ENCODE measurements at regions not wholly inside any gene's neighbourhood (a gene's known extent, or its start where the extent isn't known, plus 50 kb on each side); places are given as distances from the start of the nearest gene placed in this dataset.

- Mint-ChIP-seq H3K9me3 (peaks cover 35% of the 10 kb centered on the region), H3K27me3 (ENCODE audit: insufficient read depth, low read depth) (peaks cover 19% of the 10 kb centered on the region), H3K4me1 (peaks cover 20% of the 10 kb centered on the region), H3K4me3 (no peak overlapping the region), H3K36me3 (peaks cover 11% of the 10 kb centered on the region), H3K27ac (no peak overlapping the region)
- H3K27me3 ChIP-seq, result no peaks in the 10 kb centered on the region
- no peaks in the 10 kb centered on the region for H3K9me3 ChIP-seq (ENCODE audit: low read depth)
- H3K4me1 ChIP-seq, result peaks cover 8% of the 10 kb centered on the region
- no peaks in the 10 kb centered on the region for H3K36me3 ChIP-seq
- H3K79me2 ChIP-seq (ENCODE audit: low read depth), result no peaks in the 10 kb centered on the region
- no peak overlapping the region for H3K27ac ChIP-seq
- no peak overlapping the region for H2AFZ ChIP-seq (replicated peaks)
- no peak overlapping the region for H3K4me2 ChIP-seq
- no peaks in the 10 kb centered on the region for H4K20me1 ChIP-seq (ENCODE audit: low read depth)
- H3F3A ChIP-seq (ENCODE audit: low read depth), result no peaks in the 10 kb centered on the region
- DNase-seq (ENCODE audit: low spot score), result no peak
- no peak overlapping the region for H3K9ac ChIP-seq
- TF ChIP-seq CTCF (IDR thresholded peaks at IDR 0.05), result no peak
- TF ChIP-seq EZH2 (IDR thresholded peaks at IDR 0.05), result no peak
- TF ChIP-seq EZH2phosphoT487 (IDR thresholded peaks at IDR 0.05), result no peak
- no peak overlapping the region for H3K4me3 ChIP-seq
Measured at GRCh38 chr11:116439361-116439677, 333.5 kb downstream of the BUD13 start.

- Histone ChIP-seq H3K27ac (no peak overlapping the region), H3K36me3 (no peaks in the 10 kb centered on the region), H3K27me3 (no peaks in the 10 kb centered on the region), H4K20me1 (ENCODE audit: low read depth) (no peaks in the 10 kb centered on the region), H3K9ac (no peak overlapping the region), H3K9me3 (ENCODE audit: low read depth) (no peaks in the 10 kb centered on the region), H3K4me3 (no peak overlapping the region), H3K4me2 (no peak overlapping the region), H3F3A (ENCODE audit: low read depth) (no peaks in the 10 kb centered on the region), H3K79me2 (ENCODE audit: low read depth) (no peaks in the 10 kb centered on the region), H3K4me1 (peaks cover 8% of the 10 kb centered on the region), H2AFZ (replicated peaks) (no peak overlapping the region)
- peaks cover 35% of the 10 kb centered on the region for H3K9me3 Mint-ChIP-seq
- no peak for TF ChIP-seq EZH2phosphoT487 (IDR thresholded peaks at IDR 0.05)
- TF ChIP-seq CTCF (IDR thresholded peaks at IDR 0.05), result no peak
- no peak for TF ChIP-seq EZH2 (IDR thresholded peaks at IDR 0.05)
- H3K27ac Mint-ChIP-seq, result no peak overlapping the region
- no peak overlapping the region for H3K4me3 Mint-ChIP-seq
- H3K36me3 Mint-ChIP-seq, result peaks cover 11% of the 10 kb centered on the region
- H3K4me1 Mint-ChIP-seq, result peaks cover 15% of the 10 kb centered on the region
- no peak for DNase-seq (ENCODE audit: low spot score)
- H3K27me3 Mint-ChIP-seq (ENCODE audit: insufficient read depth, low read depth), result peaks cover 20% of the 10 kb centered on the region
Measured at GRCh38 chr11:116438651-116439360, 334.0 kb downstream of the BUD13 start.

- H4K20me1 ChIP-seq (ENCODE audit: low read depth), result no peaks in the 10 kb centered on the region
- H3K27me3 ChIP-seq, result no peaks in the 10 kb centered on the region
- no peak overlapping the region for H3K4me3 Mint-ChIP-seq
- peaks cover 14% of the 10 kb centered on the region for H3K9me3 Mint-ChIP-seq
- no peaks in the 10 kb centered on the region for H3K79me2 ChIP-seq (ENCODE audit: low read depth)
- H3K27me3 Mint-ChIP-seq (ENCODE audit: insufficient read depth, low read depth), result peaks cover 14% of the 10 kb centered on the region
- no peak overlapping the region for H2AFZ ChIP-seq (replicated peaks)
- H3K9me3 ChIP-seq (ENCODE audit: low read depth), result no peaks in the 10 kb centered on the region
- no peaks in the 10 kb centered on the region for H3K36me3 ChIP-seq
- no peak for DNase-seq (ENCODE audit: low spot score)
- H3F3A ChIP-seq (ENCODE audit: low read depth), result no peaks in the 10 kb centered on the region
- no peak overlapping the region for H3K4me2 ChIP-seq
- H3K4me1 Mint-ChIP-seq, result peaks cover 15% of the 10 kb centered on the region
- no peak overlapping the region for H3K27ac Mint-ChIP-seq
- no peak overlapping the region for H3K9ac ChIP-seq
- no peak overlapping the region for H3K27ac ChIP-seq
- peaks cover 8% of the 10 kb centered on the region for H3K4me1 ChIP-seq
- TF ChIP-seq EZH2 (IDR thresholded peaks at IDR 0.05), result no peak
- no peak for TF ChIP-seq EZH2phosphoT487 (IDR thresholded peaks at IDR 0.05)
- TF ChIP-seq CTCF (IDR thresholded peaks at IDR 0.05), result no peak
- H3K4me3 ChIP-seq, result no peak overlapping the region
- no peaks in the 10 kb centered on the region for H3K36me3 Mint-ChIP-seq
Measured at GRCh38 chr11:116434986-116435385, 337.8 kb downstream of the BUD13 start.
